ENCODE measurements at regions not wholly inside any gene's neighbourhood (a gene's known extent, or its start where the extent isn't known, plus 50 kb on each side); places are given as distances from the start of the nearest gene placed in this dataset.

DNA sequence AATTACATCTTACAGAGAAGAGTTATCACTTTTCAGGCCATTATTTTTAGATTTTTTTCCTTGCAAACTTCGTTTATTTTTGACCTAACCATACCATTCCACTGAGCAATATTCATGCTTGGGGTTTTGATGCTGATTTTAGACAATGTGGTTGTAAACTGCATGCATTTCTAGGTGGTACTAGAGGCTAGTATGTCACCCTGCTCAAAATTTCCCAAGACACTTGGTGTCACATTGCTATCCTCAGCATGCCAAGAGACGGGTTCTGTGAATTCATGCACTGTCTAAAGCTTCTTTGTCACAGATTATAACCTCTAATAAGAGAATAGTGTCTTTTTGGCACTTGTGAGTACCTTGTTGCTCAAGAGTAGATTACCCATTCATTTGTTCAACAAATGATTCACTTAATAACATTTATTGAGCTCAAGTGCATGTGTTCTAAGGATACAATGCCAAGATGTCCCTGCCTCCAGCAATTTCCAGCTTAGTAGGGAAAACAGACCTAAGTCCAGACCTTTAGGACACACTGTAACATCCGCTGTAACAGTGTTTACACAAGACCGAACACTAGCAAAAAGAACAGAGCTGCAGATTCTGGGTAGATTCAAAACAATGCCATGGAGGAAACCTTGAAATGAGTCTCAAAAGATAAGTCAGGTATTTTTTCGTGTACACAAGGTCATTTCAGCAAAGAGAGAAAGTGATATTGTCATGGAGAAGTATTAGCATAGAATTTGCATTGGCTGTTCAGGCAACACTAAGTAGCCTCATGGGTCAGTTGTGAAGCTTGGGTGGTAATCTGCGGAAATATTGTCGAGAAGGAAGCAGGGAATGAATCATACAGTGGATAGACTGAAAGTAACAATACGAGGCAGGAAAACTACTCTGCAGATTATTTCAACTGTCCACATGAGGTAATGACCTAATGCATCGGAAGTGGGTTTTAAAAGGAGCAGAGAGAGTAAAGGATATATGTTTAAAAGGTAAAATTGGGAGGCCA is 515.1 kb upstream of the ZFP42 start:
- TF ChIP-seq CTCF (optimal IDR thresholded peaks at IDR 0.05 in 1 of 3, IDR thresholded peaks at IDR 0.05 in 1 of 3, conservative IDR thresholded peaks at IDR 0.05 in 1 of 3; ENCODE audit: extremely low read depth in 1 of 3, insufficient read depth in 2 of 3, low read length in 3 of 3): no peak
- TF ChIP-seq EZH2 (IDR thresholded peaks at IDR 0.05; ENCODE audit: low read length): no peak
